WI38 (cell line): ENCODE measurements at regions not wholly inside any gene's neighbourhood (a gene's known extent, or its start where the extent isn't known, plus 50 kb on each side); places are given as distances from the start of the nearest gene placed in this dataset.
"Not testable (repeated sequence)": the region's sequence is repeated elsewhere in the genome, so short reads cannot be mapped to it uniquely, and the experiment has no call there.

Experiments used
- H3K4me3 ChIP-seq: 2 replicates; pipeline ENCODE4 v1.5.1; 2011; ENCODE audit warnings: low read depth, mild to moderate bottlenecking, control low read depth, low read length
- TF ChIP-seq, protein P1 (sequence below): IDR thresholded peaks from 2 replicates; pipeline ENCODE4 v1.5.1; 2012; ENCODE audit warnings: low read depth, mild to moderate bottlenecking, control low read depth, low read length

DNA sequence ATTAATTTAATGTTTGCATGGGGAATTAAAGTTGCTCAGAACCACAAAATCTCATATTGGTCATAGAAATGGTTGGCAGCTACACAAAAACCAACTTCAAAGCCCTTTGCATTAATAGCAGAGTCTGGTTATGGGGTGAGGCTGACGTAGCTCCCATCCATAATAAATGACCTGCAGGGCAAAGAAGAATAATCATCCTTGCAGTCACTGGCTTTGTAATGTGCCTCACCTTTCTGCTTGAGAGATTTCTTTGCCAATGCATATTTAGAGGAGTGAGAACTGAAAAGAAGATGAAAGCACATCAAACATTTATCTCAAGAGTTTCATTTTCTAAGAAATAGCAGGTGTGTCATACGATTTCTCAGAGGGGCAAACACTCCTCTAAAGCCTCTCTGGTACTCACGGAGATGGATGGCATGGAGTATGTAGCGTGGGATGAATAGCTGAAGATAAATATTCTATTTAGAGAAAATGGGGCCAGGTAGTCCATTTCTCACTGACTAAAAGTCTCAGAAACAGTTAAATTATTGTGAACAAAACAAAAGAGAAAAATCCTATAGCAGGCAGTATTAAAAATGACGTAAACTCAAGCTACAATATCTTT is 1491.9 kb downstream of the FAM181B start:
- TF ChIP-seq, protein P1, sequence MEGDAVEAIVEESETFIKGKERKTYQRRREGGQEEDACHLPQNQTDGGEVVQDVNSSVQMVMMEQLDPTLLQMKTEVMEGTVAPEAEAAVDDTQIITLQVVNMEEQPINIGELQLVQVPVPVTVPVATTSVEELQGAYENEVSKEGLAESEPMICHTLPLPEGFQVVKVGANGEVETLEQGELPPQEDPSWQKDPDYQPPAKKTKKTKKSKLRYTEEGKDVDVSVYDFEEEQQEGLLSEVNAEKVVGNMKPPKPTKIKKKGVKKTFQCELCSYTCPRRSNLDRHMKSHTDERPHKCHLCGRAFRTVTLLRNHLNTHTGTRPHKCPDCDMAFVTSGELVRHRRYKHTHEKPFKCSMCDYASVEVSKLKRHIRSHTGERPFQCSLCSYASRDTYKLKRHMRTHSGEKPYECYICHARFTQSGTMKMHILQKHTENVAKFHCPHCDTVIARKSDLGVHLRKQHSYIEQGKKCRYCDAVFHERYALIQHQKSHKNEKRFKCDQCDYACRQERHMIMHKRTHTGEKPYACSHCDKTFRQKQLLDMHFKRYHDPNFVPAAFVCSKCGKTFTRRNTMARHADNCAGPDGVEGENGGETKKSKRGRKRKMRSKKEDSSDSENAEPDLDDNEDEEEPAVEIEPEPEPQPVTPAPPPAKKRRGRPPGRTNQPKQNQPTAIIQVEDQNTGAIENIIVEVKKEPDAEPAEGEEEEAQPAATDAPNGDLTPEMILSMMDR, result no peak
- H3K4me3 ChIP-seq, result no peak overlapping the region

- H3K4me3 ChIP-seq, result no peak overlapping the region
- TF ChIP-seq, protein P1, result no peak
Measured at GRCh38 chr11:81237139-81237538, 1496.5 kb downstream of the FAM181B start.

DNA sequence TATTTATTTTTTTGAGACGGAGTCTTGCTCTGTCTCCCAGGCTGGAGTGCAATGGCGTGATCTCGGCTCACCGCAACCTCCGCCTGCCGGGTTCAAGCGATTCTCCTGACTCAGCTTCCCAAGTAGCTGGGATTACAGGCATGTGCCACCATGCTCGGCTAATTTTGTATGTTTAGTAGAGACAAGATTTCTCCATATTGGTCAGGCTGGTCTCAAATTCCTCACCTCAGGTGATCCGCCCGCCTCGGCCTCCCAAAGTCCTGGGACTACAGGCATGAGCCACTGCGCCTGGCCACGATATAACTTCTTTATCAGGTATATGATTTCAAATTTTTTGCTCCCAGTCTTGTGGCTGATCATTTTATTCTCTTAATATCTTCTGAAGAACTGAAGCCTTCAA is 1506.3 kb downstream of the FAM181B start:
- not testable (repeated sequence) for H3K4me3 ChIP-seq

GRCh38 chr11:81224396-81224795 is 1509.3 kb downstream of the FAM181B start:
- TF ChIP-seq, protein P1, result no peak
- H3K4me3 ChIP-seq, result no peak overlapping the region

DNA sequence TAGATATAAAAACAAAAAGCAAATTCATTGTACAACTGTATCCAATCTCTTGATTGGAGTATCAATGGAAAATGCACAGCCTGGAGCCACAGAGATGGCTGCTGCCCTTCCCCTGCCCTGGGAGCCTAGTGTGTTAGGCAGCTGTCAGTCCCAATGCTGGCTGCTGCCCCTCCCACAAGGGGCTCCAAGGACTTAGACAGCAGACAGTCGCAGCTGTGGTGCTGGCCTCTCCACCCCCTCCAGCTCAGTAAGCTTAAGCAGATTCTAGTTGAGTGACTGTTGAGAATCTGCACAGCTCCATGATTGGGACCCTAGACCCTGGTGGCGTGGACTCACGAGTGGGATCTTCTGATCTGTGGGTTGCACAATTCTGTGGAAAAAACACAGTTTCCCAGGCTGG is 1511.2 kb downstream of the FAM181B start:
- H3K4me3 ChIP-seq, result no peak overlapping the region
- TF ChIP-seq, protein P1, result no peak

- TF ChIP-seq, protein P1, result no peak
- no peak overlapping the region for H3K4me3 ChIP-seq
Measured at GRCh38 chr11:81220146-81220895, 1513.3 kb downstream of the FAM181B start.

DNA sequence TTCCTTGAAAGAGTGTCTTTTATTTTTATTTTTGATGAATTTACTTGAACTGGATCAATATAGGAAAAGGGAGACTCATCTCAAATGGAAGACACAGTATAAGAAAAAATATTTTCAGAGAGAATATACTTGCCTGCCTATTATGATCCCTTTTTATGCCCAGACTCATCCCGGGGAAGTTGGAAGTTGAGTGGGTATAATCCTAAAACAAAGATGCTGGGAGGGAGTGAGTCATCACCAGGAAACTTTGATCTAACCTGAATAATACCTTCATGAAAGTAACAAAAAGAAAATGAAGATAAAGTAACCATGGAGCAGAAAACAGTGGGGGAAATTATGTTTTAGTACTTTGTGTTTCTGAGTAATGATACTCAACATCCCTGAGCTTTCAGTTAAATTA is 1514.0 kb downstream of the FAM181B start:
- H3K4me3 ChIP-seq, result no peak overlapping the region
- TF ChIP-seq, protein P1, result no peak
